HG03460 (cell line): ENCODE measurements at regions not wholly inside any gene's neighbourhood (a gene's known extent, or its start where the extent isn't known, plus 50 kb on each side); places are given as distances from the start of the nearest gene placed in this dataset.
"Not testable (repeated sequence)": the region's sequence is repeated elsewhere in the genome, so short reads cannot be mapped to it uniquely, and the experiment has no call there.

Experiments
- ATAC-seq: cut with Tn5 transposase; IDR thresholded peaks from one replicate; pipeline ENCODE4 v1.9.1; 2021; ENCODE audit not compliant: unreplicated experiment

DNA sequence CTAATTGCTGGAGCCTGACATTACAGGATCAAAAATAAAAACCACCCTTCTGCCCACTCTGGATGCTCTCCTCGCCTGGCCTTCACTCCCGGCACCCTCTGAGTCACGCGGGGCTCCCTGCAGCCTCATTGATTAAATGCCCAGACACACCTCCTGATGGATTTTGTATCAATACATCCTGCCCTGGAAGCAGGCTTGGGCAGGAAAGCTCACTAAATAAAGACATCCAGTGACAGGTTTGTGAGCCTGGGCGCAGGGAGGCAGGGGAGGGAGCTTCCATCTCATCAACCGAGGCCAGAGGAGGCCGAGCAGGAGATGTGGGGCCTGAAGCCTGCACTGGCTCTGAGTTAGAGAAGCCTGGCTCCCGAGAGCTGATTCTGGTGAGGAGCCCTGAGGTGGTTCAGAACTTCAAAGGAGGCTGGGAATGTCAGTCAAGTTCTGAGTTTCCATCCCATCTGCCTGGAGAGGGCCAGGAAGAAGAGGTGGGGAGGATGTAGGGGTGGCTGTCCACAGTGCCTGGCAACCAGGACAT lies 318.6 kb downstream of the ADGRD1 start:
- not testable (repeated sequence) for ATAC-seq

DNA sequence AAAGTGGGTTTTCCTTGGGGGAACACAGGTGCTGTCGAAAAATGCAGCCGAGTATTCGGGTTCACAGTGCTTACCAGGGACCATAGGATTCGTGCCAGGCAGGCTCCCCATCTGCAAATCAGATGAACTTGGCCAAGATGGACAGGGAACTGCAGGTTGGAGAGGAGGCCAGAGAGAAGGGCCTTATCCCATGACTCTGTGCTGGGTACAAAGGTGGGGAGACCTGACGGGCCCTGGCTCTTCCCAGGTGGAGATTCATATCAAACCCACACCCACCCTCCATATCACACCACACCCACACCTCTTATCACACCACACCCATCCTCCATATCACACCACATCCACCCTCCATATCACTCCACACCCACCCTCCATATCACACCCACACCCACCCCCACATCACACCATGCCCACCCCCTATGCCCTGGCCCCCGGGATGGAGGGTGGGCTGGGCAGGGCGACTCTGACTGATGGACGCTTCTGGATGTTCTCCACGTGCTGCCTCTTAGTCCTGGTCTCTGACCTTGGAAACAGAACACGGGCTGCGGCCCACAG lies 319.7 kb downstream of the ADGRD1 start:
- no peak for ATAC-seq

- no peak for ATAC-seq
These were observed 320.4 kb downstream of the ADGRD1 start for GRCh38 chr12:131274061-131274460.

GRCh38 chr12:131274906-131275305 lies 321.2 kb downstream of the ADGRD1 start:
- ATAC-seq: no peak

DNA sequence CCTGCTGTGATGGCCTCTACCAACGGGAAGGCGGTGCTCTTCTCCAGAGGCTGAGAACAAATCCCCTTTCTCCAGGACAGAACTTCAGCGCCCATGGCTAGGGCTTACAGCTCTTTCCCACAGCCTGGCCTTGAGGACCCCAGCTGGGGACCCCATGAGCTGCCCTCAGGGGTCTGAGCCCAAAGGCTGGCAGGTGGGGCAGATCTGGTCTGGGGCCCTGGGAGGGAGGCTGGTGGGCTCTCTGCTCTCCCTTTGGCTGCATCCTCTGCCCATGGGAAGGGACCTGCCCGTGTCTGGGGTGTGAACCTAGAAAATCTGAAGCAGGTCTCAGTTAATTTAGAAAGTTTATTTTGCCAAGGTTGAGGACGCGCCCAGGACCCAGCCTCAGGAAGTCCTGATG lies 322.1 kb downstream of the ADGRD1 start:
- ATAC-seq: no peak

GRCh38 chr12:131276501-131277185 lies 322.9 kb downstream of the ADGRD1 start:
- ATAC-seq: no peak

DNA sequence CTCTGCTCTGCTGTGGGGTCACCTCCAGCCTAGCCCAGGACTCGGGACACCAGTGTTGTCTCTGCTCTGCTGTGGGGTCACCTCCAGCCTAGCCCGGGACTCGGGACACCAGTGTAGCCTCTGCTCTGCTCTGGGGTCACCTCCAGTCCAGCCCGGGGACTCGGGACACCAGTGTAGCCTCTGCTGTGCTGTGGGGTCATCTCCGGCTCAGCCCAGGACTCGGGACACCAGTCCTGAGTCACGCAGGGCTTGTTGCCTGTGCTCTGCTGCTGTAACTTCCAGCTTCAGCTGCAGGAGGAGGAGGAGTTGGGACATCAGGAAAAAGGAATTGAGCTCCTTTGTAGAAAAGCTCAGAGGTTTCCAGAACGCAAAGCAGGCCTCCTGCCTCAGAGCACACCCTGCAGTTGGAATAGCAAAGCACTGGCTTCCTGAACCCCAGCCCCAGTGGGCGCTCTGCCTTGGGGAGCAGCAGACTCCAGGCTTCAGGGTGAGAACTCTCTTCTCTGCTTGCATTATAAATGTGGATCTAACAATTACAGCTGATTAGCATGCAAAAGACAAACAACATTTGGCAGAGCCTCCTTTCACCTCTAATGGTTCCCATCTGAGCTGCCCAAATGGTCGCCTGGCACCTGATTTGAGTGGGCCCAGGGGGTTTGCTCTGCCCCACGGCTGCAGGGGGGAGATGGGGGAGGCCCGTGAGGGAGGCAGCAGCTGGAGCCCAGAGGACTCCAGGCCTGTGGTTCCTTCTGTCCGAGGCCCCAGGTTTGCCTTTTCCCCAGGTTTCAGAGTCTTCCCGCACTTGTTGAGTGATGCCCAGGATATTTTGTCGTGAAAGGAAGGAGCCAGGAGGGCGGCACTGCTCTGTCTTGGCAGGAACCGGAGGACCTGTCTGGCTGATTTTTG lies 323.7 kb downstream of the ADGRD1 start:
- not testable (repeated sequence) for ATAC-seq

DNA sequence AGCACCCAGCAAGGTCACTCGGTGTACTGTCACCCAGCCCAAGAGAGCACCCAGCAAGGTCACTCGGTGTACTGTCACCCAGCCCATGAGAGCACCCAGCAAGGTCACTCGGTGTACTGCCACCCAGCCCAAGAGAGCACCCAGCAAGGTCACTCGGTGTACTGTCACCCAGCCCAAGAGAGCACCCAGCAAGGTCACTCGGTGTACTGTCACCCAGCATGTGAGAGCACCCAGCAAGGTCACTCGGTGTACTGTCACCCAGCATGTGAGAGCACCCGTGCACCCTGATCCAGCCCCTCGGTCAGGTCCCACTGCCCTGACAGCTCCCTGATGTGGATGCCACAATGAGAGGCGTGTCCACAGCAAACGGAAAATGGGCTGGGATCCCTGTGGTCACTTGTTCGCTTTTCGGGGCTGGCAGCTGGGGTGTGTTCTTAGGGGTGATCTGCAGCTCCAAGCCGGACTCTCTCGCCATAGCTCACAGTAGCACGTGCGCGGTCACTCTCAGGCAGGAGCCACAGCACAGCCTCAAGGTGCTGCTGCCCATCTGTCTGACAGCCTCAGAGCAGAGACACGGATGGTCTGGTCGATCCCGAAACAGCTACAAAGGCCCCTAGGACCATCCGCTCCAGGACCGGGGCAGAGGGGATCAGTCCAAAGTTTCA lies 324.9 kb downstream of the ADGRD1 start:
- ATAC-seq: not testable (repeated sequence)

- ATAC-seq: no peak
These were observed 325.7 kb downstream of the ADGRD1 start for GRCh38 chr12:131279281-131279921.

GRCh38 chr12:131280426-131280825 lies 326.7 kb downstream of the ADGRD1 start:
- ATAC-seq: no peak

- ATAC-seq: no peak
These were observed 327.3 kb downstream of the ADGRD1 start for GRCh38 chr12:131281016-131281415.

DNA sequence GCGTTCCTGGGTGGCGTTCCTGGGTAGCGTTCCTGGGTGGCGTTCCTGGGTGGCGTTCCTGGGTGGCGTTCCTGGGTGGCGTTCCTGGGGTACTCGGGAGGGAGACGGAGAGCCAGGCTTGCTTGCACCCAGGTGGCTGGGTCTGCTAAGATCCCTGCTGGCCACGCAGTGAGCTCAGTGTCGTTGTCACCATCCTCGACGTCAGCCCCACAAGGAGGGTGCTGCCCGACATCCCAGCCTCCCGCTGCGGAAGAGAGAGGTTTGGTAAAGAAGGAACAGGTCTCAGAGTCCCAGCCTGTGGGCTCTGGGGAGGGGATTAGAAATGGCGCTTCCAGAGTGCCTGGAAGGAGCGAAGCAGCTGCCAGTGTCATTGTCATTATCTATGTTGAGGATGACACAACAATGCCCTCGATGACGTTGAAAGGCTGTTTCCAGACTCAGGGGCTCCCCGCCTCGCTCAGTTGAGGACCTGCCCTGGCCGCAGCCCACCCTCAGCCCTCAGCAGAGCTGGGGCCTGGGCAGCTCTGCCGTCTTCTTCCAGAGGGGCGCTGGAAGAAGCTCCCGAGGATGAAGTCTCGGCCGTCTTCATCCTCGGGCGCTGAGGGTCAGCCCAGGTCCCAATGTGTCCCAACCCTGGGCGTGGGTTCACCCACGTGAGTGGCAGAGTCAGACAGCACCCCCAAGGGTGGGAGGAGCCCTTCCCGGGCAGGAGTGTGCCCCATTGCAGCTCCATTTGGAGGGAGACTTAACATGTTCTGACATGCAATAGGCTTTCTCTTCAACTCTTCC lies 328.8 kb downstream of the ADGRD1 start:
- no peak for ATAC-seq

DNA sequence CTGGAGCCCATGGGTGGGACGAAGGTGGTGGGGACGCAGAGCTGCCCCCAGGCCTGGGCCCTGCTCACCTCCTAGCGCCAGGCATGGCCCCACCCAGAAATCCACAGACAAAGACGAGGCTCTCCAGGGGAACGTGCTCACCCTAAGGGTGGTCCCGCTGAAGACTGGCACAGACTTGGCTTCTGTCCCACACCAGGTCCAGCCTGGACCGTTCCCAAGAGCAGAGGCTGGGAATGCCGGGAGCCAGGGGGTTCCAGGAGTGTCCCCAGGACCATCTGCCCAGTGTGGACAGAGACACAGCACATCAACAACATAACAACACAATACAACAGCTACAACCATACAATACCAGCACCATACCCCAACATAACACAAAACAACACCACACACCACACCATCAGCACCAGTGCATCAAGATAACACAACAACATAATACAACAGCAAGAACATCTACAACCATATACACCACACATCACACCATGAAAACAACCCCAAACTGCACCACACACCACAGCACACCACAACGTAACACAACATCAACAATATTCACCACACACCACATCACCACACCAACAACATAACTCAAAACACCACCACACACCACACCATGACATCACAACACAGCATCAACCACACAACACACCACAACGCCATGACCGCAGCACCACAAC lies 329.6 kb downstream of the ADGRD1 start:
- ATAC-seq: no peak

DNA sequence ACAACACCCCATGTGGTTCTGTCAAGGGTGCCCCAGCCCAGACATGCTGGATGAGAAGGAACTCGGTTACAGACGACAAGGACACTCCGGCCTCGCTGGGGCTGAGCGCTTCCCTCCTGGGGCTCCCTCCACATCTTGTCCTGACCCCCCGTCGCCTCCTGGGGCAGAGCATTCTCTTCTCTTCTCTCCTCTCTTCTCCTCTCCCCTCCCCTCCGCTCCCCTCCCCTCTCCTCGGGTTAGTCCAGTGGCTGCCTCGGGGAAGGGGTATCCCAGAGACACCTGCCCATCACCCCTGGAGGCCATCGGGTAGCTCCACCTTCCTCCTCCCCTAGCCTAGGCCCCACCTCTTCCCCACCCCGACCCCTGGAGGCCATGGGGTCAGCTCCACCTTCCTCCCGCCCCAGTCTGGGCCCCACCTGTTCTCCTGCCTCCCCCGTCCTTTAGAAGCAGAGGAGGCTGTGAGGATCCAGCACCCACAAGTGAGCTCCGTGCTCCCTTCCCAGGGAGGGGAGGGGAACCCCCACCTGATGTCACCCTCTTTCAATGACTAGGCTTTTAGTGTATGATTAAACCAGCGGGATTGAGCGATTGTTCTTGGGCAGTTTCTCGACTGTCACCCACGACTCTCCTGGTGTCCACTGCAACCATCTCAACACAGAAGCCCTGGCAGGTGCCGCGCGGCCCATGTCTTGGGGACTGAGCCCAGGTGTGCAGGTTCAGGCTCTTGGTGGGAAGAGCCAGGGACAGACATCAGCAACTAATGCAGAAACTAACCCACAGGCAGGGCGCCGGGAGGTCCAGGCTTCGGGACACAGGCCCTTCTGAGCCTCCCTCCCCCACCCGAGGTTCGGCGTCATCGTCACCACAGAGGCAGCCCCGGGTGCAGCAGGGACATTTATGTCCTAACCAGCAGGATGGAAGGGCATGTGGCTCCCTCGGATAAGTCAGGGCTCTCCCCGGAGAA lies 330.4 kb downstream of the ADGRD1 start:
- ATAC-seq: not testable (repeated sequence)

GRCh38 chr12:131284954-131285904 lies 331.5 kb downstream of the ADGRD1 start:
- ATAC-seq: not testable (repeated sequence)

GRCh38 chr12:131285905-131286295 lies 332.2 kb downstream of the ADGRD1 start:
- not testable (repeated sequence) for ATAC-seq

DNA sequence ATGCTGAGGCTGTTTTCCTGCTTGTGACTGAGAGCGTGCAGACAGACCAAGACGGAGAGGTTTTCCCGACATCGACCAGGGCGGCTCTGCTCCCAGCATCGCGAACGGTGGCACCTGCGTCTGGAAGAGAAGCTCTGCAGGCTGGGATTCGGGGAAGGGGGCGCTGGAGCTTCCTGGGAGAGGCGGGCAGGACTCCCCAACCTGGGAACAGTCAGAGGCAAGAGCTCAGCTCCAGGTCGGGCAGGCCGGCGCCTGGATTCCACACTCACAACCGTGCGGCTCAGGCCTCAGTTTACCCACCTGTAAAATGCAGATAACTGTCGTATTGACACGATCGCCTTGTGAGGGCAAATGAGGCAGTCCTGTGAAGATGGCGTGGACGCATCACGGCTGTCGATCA lies 332.6 kb downstream of the ADGRD1 start:
- ATAC-seq: not testable (repeated sequence)
